H54 (cell line): ENCODE measurements at regions not wholly inside any gene's neighbourhood (a gene's known extent, or its start where the extent isn't known, plus 50 kb on each side); places are given as distances from the start of the nearest gene placed in this dataset.

ENCODE experiments used
- DNase-seq: peaks from one replicate; pipeline ENCODE4 v3.0.0; 2011; ENCODE audit warnings: low spot score, mixed read lengths; ENCODE audit not compliant: insufficient read length
- FAIRE-seq: peaks from 3 replicates; lab custom pipeline; 2011; peaks lifted over from hg19 to GRCh38; lab: Jason Lieb, UNC
- POLR2A ChIP-seq: IDR thresholded peaks from 2 replicates; pipeline ENCODE4 v1.6.1; 2011; ENCODE audit warnings: low read depth, mild to moderate bottlenecking, low read length

- DNase-seq (no peak), FAIRE-seq (no peak)
- no peak for TF ChIP-seq POLR2A
Observed at GRCh38 chr12:111076611-111077451, 156.5 kb upstream of the MYL2 start.

DNA sequence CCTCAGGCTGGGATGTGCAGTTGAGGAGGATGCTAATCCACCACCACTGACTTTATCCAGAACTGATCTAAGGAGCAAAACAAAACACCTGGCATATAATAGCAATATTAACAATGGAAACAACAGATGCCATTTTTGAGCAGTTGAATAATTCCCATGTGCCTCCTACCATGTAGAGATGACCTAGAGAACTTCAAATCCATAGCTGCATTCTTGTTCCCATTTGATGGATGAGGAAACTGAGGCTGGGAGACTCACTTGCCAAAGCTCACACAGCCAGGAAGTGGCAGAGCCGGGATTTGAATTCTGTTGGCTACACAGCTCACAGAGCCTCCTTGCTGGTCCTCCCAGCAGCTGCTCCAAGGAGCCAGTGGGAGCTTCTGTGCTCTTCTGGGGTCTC is 155.8 kb upstream of the MYL2 start:
- no peak for TF ChIP-seq POLR2A
- no peak for FAIRE-seq
- DNase-seq = no peak

DNA sequence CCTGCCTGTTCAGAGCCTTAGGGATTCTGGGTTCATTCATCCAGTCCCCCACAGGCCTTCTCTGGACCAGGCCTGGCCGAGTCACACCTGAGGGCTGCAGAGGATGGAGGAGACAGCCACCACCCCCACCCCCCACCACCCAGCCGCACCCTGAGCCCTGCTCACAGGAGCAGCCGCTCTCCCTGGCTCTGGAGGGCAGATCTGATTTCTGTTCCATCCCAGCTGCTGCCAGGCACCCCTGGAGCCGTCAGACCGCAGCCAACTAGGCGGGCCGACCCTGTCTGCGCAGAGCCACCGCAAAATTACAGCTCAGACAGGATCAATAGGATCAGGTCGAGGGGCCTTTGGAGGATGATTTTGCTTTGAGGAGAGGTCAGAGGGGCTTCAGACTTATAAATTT is 154.6 kb upstream of the MYL2 start:
- no peak for TF ChIP-seq POLR2A
- DNase-seq = no peak
- no peak for FAIRE-seq

DNA sequence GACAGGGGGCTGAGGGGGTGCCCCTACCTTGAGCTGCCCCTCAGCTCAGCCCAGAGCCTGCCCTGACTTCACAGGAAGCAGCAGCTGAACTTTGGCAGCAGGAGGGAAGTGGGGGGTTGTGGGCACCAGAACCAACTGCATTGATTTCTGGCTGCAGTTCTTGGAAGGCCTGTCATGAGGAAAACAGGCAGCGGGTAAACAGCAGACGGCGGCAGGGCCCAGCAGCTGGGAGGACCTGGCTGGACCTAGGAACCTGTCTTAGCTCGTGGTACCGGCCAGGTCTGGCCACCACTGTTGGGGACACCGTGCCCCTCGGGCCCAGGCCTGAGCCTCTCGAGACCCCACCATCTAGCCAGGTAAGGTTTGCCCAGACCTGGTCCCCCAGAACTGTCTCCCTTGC is 154.2 kb upstream of the MYL2 start:
- DNase-seq (no peak), FAIRE-seq (no peak)
- no peak for TF ChIP-seq POLR2A

DNA sequence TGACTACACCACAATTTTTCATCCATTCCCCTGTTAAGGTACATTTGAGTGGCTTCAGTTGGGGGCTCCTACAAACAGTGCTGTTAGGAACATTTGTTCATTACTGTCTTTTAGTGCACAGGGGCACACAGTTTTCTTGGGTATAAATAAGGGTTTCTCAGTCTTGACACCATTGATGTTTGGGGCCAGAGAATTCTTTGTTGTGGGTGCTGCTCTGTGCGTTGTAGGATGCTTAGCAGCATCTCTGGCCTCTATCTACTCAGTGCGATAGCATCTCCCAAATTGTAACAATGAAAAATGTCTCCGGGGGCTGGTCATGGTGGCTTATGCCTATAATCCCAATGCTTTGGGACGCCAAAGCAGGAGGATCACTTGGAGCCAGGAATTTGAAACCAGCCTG is 153.0 kb upstream of the MYL2 start:
- FAIRE-seq (no peak), DNase-seq (no peak)
- TF ChIP-seq POLR2A = no peak

GRCh38 chr12:111072299-111072698 is 151.9 kb upstream of the MYL2 start:
- no peak for FAIRE-seq
- DNase-seq = no peak
- TF ChIP-seq POLR2A = no peak

- no peak for TF ChIP-seq POLR2A
- FAIRE-seq (no peak), DNase-seq (no peak)
Observed at GRCh38 chr12:111069886-111070285, 149.5 kb upstream of the MYL2 start.

- FAIRE-seq = no peak
- no peak for TF ChIP-seq POLR2A
- DNase-seq = no peak
Observed at GRCh38 chr12:111068290-111068689, 147.9 kb upstream of the MYL2 start.

DNA sequence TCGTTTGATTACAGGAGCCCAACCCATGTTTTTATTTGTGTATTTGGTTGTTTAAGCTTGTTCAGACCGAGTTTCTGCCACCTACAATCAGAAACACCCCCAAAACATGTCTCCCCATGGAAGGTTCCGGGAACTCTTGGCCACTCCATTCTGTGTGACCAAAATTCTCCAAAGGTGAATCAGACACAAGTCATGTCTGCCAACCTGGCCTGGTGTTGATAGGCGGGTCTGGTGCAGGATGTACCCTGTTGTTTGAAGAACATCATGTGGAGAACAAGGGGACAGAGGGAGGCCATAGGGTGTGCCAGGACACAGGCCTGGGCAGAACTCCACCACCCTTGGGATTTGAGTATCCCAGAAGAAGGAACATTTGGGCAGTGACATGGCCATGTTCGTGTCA is 147.1 kb upstream of the MYL2 start:
- DNase-seq (no peak), FAIRE-seq (no peak)
- TF ChIP-seq POLR2A = no peak

GRCh38 chr12:111066744-111067437 is 146.5 kb upstream of the MYL2 start:
- DNase-seq = peak; percentile 33
- FAIRE-seq = no peak
- no peak for TF ChIP-seq POLR2A

- DNase-seq (no peak), FAIRE-seq (no peak)
- no peak for TF ChIP-seq POLR2A
Observed at GRCh38 chr12:111064982-111065381, 144.6 kb upstream of the MYL2 start.

GRCh38 chr12:111064154-111064553 is 143.8 kb upstream of the MYL2 start:
- no peak for FAIRE-seq
- TF ChIP-seq POLR2A = no peak
- no peak for DNase-seq

DNA sequence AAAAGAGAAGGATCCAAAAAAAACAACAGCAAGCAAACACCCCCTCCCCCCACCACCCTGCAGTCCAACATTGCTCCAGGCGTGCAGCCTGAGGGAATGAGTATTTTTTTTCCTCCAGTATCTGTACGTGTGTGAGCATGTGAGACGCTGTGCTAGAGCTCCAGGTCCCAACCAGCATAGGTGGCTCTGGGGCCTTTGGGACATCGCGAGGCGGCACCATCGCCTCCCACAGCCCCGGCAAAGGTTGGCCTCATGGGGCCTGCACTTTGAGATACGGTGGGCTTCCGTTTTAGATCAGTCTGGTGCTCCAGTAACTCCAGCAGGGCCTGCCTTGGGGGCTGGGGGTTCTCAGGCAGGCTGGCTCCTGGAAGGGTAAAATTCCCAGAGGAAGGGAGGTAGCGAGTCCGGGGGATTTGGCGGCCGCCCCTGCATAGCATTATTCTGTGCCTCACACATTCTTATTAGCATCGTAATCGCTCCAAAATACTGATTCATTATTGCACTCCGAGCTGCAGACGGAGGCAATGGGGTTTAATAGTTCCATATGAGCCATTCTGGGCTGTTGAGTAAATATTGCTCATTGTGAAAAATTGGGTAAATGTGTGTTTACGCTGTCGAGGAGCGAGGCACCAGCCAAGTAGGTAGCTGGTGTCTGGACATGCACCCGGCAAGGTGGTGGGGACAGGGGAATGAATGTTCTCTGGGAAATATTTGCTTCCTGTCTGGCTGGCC is 143.1 kb upstream of the MYL2 start:
- no peak for TF ChIP-seq POLR2A
- FAIRE-seq = no peak

More for the DNA sequence above, 143.1 kb upstream of the MYL2 start:
- no peak for DNase-seq
